Esophagus muscularis mucosa (tissue), 4 donors: ENCODE measurements at regions not wholly inside any gene's neighbourhood (a gene's known extent, or its start where the extent isn't known, plus 50 kb on each side); places are given as distances from the start of the nearest gene placed in this dataset.

Source experiments
- DNase-seq: peaks from one replicate; pipeline ENCODE4 v3.0.0-alpha.2; 2017; ENCODE audit errors: extremely low spot score
- H3K27ac ChIP-seq, 4 donors: fragments of 200-600 bp; sonication (generic); replicated peaks in 1 of 4; 1 replicate in 3 of 4; 2 replicates in 1 of 4; pipeline ENCODE4 v1.5.1; 2016 to 2019; ENCODE audit warnings: mild to moderate bottlenecking in 1 of 4
- H3K27me3 ChIP-seq, 4 donors: fragments of 200-600 bp; sonication (generic); one replicate each; pipeline versions ENCODE4 v1.5.1 to v1.6.0; 2016 to 2019
- H3K36me3 ChIP-seq, 4 donors: fragments of 200-600 bp; sonication (generic); one replicate each; pipeline ENCODE4 v1.5.1; 2016 to 2019
- H3K4me1 ChIP-seq, 4 donors: fragments of 200-600 bp; sonication (generic); one replicate each; pipeline ENCODE4 v1.5.1; 2016 to 2019
- H3K4me3 ChIP-seq, 4 donors: fragments of 200-600 bp; sonication (generic); 1 replicate in 2 of 4; 2 replicates in 2 of 4; pipeline ENCODE4 v1.5.1; 2016 to 2019; ENCODE audit warnings: mild to moderate bottlenecking in 4 of 4, moderate library complexity in 1 of 4
- H3K9me3 ChIP-seq, 4 donors: fragments of 200-600 bp; sonication (generic); 1 replicate in 3 of 4; 2 replicates in 1 of 4; pipeline ENCODE4 v1.5.1; 2016 to 2019
- EP300 ChIP-seq: sonication (generic); formaldehyde crosslinking; IDR thresholded peaks from one replicate; pipeline ENCODE4 v1.6.1; 2017; ENCODE audit warnings: antibody characterized with exemption
- POLR2A ChIP-seq: fragments of 450-650 bp; IDR thresholded peaks from one replicate; pipeline ENCODE4 v1.6.1; 2017; ENCODE audit warnings: antibody characterized with exemption, moderate library complexity, mild to moderate bottlenecking, low read depth
- POLR2AphosphoS5 ChIP-seq, 2 donors: sonication (generic); formaldehyde crosslinking; IDR thresholded peaks; one replicate each; pipeline ENCODE4 v1.6.1; 2017; ENCODE audit warnings: antibody characterized with exemption in 2 of 2
- WGBS: methylation state at CpG from one replicate; pipeline ENCODE4 v1.1.5; 2018; 5-methylcytosine and 5-hydroxymethylcytosine counted together
- intact Hi-C: fragments of 100-400 bp; cut with DNase I; formaldehyde crosslinking; loops from one replicate; pipeline ENCODE4 v1.15.1; 2023
- TF ChIP-seq, protein P1 (sequence below), 3 experiments: fragments of 200-600 bp in 2 of 3; fragments of 450-650 bp in 1 of 3; sonication (generic) in 2 of 3; IDR thresholded peaks; one replicate each; pipeline ENCODE4 v1.5.1; 2017 to 2019; ENCODE audit warnings: antibody characterized with exemption in 3 of 3, mild to moderate bottlenecking in 2 of 3, moderate library complexity in 1 of 3

DNA sequence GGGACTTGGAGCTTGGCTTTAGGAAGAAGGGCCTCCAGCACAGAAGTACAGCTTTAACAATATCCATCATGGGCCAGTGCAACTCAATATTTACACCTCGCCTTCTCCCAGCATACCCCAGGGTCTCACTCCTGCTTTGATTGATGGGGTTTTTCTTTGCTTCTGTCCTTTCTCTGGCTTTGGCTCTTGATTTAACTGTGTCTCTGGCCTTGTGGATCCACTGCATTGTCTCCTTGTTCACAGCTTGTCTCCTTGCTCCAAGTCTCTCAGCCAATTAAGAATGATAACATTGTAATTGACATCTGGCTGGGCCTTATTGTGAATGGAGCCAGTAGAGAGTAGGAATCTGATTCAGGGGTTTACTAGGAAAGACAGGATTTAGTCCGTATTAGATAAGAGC, 1019.5 kb downstream of the TMEM182 start:
- no peak overlapping the region for H3K4me3 ChIP-seq
- no peak overlapping the region for H3K27ac ChIP-seq
- no peak for TF ChIP-seq POLR2A
- no peak for TF ChIP-seq POLR2AphosphoS5 (IDR thresholded peaks at IDR 0.05)
- TF ChIP-seq, protein P1, sequence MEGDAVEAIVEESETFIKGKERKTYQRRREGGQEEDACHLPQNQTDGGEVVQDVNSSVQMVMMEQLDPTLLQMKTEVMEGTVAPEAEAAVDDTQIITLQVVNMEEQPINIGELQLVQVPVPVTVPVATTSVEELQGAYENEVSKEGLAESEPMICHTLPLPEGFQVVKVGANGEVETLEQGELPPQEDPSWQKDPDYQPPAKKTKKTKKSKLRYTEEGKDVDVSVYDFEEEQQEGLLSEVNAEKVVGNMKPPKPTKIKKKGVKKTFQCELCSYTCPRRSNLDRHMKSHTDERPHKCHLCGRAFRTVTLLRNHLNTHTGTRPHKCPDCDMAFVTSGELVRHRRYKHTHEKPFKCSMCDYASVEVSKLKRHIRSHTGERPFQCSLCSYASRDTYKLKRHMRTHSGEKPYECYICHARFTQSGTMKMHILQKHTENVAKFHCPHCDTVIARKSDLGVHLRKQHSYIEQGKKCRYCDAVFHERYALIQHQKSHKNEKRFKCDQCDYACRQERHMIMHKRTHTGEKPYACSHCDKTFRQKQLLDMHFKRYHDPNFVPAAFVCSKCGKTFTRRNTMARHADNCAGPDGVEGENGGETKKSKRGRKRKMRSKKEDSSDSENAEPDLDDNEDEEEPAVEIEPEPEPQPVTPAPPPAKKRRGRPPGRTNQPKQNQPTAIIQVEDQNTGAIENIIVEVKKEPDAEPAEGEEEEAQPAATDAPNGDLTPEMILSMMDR (IDR thresholded peaks at IDR 0.05) = no peak
- no peak for TF ChIP-seq EP300
- H3K36me3 ChIP-seq = no peaks in the 10 kb centered on the region
- no peaks in the 10 kb centered on the region for H3K9me3 ChIP-seq
- no peak for DNase-seq
- no peaks in the 10 kb centered on the region for H3K4me1 ChIP-seq
- 55% methylated on average over 2 of the region's 2 CpGs for WGBS
- intact Hi-C loops = no loop called here
- H3K27me3 ChIP-seq = no peaks in the 10 kb centered on the region

DNA sequence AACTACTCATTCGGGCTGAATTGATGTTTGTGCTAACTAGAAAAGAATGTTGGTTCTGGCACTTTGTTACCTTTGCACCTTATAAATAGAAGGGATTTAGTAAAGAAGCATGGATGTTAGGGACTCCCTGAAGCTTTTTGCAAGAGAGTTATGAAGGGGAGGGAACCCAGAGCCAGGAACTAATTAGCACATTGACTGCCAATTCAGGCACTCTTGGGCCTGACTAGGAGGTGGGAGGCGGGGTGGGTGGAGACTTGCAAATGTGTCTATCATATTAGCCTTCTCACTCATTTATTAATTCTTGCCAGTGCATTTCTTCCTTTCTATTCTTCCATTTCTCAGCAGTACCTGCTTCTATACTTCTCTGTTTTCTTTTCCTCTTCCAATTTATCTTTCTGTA, 1022.4 kb downstream of the TMEM182 start:
- H3K4me1 ChIP-seq = peaks cover 0 to 5% (median under 1%) of the 10 kb centered on the region in 4 donors
- H3K4me3 ChIP-seq = no peak overlapping the region
- no peak for DNase-seq
- intact Hi-C loops = no loop called here
- no peaks in the 10 kb centered on the region for H3K9me3 ChIP-seq
- H3K27me3 ChIP-seq = no peaks in the 10 kb centered on the region
- no peaks in the 10 kb centered on the region for H3K36me3 ChIP-seq
- TF ChIP-seq EP300 (no peak), POLR2AphosphoS5 (IDR thresholded peaks at IDR 0.05) (no peak), POLR2A (no peak)
- TF ChIP-seq, protein P1 (IDR thresholded peaks at IDR 0.05) = no peak
- H3K27ac ChIP-seq = no peak overlapping the region
- 64% methylated on average over 2 of the region's 2 CpGs for WGBS

- 28% methylated on average over 1 of the region's 1 CpG for WGBS
- Histone ChIP-seq H3K27me3 (no peaks in the 10 kb centered on the region), H3K9me3 (no peaks in the 10 kb centered on the region), H3K27ac (no peak overlapping the region), H3K4me3 (no peak overlapping the region), H3K36me3 (no peaks in the 10 kb centered on the region), H3K4me1 (peaks cover 0 to 11% (median 3%) of the 10 kb centered on the region in 4 donors)
- intact Hi-C loops = no loop called here
- DNase-seq = no peak
- TF ChIP-seq, protein P1 (IDR thresholded peaks at IDR 0.05) = no peak
- TF ChIP-seq EP300 (no peak), POLR2AphosphoS5 (IDR thresholded peaks at IDR 0.05) (no peak), POLR2A (no peak)
These were observed 1023.6 kb downstream of the TMEM182 start for GRCh38 chr2:103785432-103785831.

- Histone ChIP-seq H3K27ac (no peak overlapping the region), H3K36me3 (no peaks in the 10 kb centered on the region), H3K4me3 (no peak overlapping the region), H3K4me1 (peaks cover 0 to 11% (median 3%) of the 10 kb centered on the region in 4 donors), H3K27me3 (no peaks in the 10 kb centered on the region), H3K9me3 (no peaks in the 10 kb centered on the region)
- intact Hi-C loops = no loop called here
- TF ChIP-seq EP300 (no peak), POLR2A (no peak), POLR2AphosphoS5 (IDR thresholded peaks at IDR 0.05) (no peak)
- TF ChIP-seq, protein P1 (IDR thresholded peaks at IDR 0.05) = no peak
- no peak for DNase-seq
These were observed 1024.1 kb downstream of the TMEM182 start for GRCh38 chr2:103785956-103786355.

- 25% methylated on average over 6 of the region's 6 CpGs for WGBS
- H3K4me3 ChIP-seq = no peak overlapping the region
- no peak for TF ChIP-seq POLR2A
- no peak for TF ChIP-seq POLR2AphosphoS5 (IDR thresholded peaks at IDR 0.05)
- TF ChIP-seq, protein P1 (IDR thresholded peaks at IDR 0.05) = no peak
- no peak for TF ChIP-seq EP300
- no peak overlapping the region for H3K27ac ChIP-seq
- DNase-seq = no peak
- H3K9me3 ChIP-seq = no peaks in the 10 kb centered on the region
- peaks cover 0 to 11% (median 3%) of the 10 kb centered on the region in 4 donors for H3K4me1 ChIP-seq
- intact Hi-C loops = no loop called here
- no peaks in the 10 kb centered on the region for H3K27me3 ChIP-seq
- H3K36me3 ChIP-seq = no peaks in the 10 kb centered on the region
These were observed 1026.6 kb downstream of the TMEM182 start for GRCh38 chr2:103788389-103788788.
